ENCODE measurements at regions not wholly inside any gene's neighbourhood (a gene's known extent, or its start where the extent isn't known, plus 50 kb on each side); places are given as distances from the start of the nearest gene placed in this dataset.

- no peaks in the 10 kb centered on the region for H3K9me3 ChIP-seq (ENCODE audit: insufficient read depth, low read length)
- no peaks in the 10 kb centered on the region for H3K27me3 ChIP-seq (ENCODE audit: low read depth, low read length)
- no peaks in the 10 kb centered on the region for H3K36me3 ChIP-seq (replicated peaks; ENCODE audit: low read depth, low read length)
- no peaks in the 10 kb centered on the region for H4K20me1 ChIP-seq (ENCODE audit: insufficient read depth, low read length)
- no peaks in the 10 kb centered on the region for H3K79me2 ChIP-seq (ENCODE audit: low read length)
- H3K27ac ChIP-seq (ENCODE audit: low read length): no peak overlapping the region
- H2AFZ ChIP-seq (ENCODE audit: low read depth, low read length): no peak overlapping the region
- no peak for TF ChIP-seq CTCF (IDR thresholded peaks at IDR 0.05; ENCODE audit: low read depth, low read length)
- no peak overlapping the region for H3K4me2 ChIP-seq (ENCODE audit: low read length)
- H3K4me1 ChIP-seq (ENCODE audit: low read length): no peaks in the 10 kb centered on the region
- H3K9ac ChIP-seq (ENCODE audit: low read length): no peak overlapping the region
- H3K4me3 ChIP-seq (ENCODE audit: low read length): no peak overlapping the region
Observed at GRCh38 chr2:58293056-58293455, 51.9 kb upstream of the FANCL start.

GRCh38 chr2:58291726-58292438, 50.8 kb upstream of the FANCL start:
- Histone ChIP-seq H3K36me3 (replicated peaks; ENCODE audit: low read depth, low read length) (no peaks in the 10 kb centered on the region), H3K4me1 (ENCODE audit: low read length) (no peaks in the 10 kb centered on the region), H3K4me2 (ENCODE audit: low read length) (no peak overlapping the region), H3K79me2 (ENCODE audit: low read length) (no peaks in the 10 kb centered on the region), H4K20me1 (ENCODE audit: insufficient read depth, low read length) (no peaks in the 10 kb centered on the region), H3K4me3 (ENCODE audit: low read length) (no peak overlapping the region), H3K27me3 (ENCODE audit: low read depth, low read length) (no peaks in the 10 kb centered on the region), H3K9me3 (ENCODE audit: insufficient read depth, low read length) (no peaks in the 10 kb centered on the region), H2AFZ (ENCODE audit: low read depth, low read length) (no peak overlapping the region), H3K27ac (ENCODE audit: low read length) (no peak overlapping the region), H3K9ac (ENCODE audit: low read length) (no peak overlapping the region)
- TF ChIP-seq CTCF (IDR thresholded peaks at IDR 0.05; ENCODE audit: low read depth, low read length): no peak
- TF ChIP-seq EZH2phosphoT487 (IDR thresholded peaks at IDR 0.05; ENCODE audit: low read depth): no peak

Data from OCI-LY3 (cell line).